GM10266 (cell line): ENCODE measurements at regions not wholly inside any gene's neighbourhood (a gene's known extent, or its start where the extent isn't known, plus 50 kb on each side); places are given as distances from the start of the nearest gene placed in this dataset.
"Not testable (repeated sequence)": the region's sequence is repeated elsewhere in the genome, so short reads cannot be mapped to it uniquely, and the experiment has no call there.

Experiments
- DNase-seq: peaks from one replicate; pipeline ENCODE4 v3.0.0; 2012; ENCODE audit errors: extremely low spot score
- TF ChIP-seq, protein P1 (sequence below): IDR thresholded peaks from 2 replicates; pipeline ENCODE4 v1.5.1; 2012; ENCODE audit warnings: mild to moderate bottlenecking, low read depth; ENCODE audit not compliant: control insufficient read depth, insufficient read depth; ENCODE audit errors: missing control alignments

DNA sequence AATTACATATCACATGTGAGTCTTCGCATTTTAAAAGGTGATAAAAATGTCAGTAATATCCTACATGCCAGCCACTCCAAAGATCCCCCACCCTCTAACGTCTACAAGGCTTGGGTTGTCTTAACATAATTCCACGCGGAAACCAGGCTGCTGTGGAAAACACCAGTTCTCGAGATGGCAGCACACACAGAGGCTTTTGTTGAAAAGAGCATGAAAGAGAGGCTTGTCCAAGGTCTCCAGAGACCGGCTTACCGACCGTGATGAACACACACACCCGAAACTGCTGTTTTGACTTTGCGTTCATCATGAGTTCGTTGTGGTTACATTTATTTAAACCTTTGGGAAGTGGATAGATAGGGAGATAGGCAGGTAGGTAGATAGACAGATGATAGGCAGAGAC, 87.9 kb downstream of the CRLF2 start:
- no peak for DNase-seq

DNA sequence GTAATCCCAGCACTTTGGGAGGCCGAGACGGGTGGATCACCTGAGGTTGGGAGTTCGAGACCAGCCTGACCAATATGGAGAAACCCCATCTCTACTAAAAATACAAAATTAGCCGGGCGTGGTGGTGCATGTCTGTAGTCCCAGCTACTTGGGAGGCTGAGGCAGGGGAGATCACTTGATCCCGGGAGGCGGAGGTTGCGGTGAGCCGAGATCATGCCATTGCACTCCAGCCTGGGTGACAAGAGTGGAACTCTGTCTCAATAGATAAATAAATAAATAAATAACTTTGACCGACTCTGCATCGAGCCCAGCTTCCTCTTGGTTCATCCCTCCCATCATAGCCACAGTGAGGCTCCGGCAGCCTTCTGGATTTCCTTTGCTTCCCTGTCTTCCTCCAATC, 89.6 kb downstream of the CRLF2 start:
- not testable (repeated sequence) for DNase-seq

More for the DNA sequence above, 87.9 kb downstream of the CRLF2 start:
- TF ChIP-seq, protein P1, sequence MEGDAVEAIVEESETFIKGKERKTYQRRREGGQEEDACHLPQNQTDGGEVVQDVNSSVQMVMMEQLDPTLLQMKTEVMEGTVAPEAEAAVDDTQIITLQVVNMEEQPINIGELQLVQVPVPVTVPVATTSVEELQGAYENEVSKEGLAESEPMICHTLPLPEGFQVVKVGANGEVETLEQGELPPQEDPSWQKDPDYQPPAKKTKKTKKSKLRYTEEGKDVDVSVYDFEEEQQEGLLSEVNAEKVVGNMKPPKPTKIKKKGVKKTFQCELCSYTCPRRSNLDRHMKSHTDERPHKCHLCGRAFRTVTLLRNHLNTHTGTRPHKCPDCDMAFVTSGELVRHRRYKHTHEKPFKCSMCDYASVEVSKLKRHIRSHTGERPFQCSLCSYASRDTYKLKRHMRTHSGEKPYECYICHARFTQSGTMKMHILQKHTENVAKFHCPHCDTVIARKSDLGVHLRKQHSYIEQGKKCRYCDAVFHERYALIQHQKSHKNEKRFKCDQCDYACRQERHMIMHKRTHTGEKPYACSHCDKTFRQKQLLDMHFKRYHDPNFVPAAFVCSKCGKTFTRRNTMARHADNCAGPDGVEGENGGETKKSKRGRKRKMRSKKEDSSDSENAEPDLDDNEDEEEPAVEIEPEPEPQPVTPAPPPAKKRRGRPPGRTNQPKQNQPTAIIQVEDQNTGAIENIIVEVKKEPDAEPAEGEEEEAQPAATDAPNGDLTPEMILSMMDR: no peak

DNA sequence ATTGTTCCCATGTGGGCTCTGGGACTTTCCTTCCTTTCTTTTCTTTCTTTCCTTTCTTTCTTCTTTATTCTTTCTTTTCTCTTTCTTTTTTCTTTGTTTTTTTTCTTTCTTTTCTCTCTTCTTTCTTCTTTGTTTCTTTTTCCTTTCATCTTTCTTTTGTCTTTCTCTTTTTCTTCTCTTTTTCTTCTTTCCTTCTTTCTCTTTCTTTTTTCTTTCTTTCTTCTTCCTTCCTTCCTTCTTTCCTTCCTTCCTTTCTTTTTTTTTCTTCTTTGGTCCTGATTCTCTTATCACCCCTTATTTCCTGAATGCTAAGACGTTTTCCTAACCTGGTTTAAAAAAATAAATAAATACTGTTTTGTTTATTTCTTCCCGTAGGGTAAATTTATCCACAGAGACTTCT, 93.2 kb downstream of the CRLF2 start:
- no peak for DNase-seq
- TF ChIP-seq, protein P1: no peak

DNA sequence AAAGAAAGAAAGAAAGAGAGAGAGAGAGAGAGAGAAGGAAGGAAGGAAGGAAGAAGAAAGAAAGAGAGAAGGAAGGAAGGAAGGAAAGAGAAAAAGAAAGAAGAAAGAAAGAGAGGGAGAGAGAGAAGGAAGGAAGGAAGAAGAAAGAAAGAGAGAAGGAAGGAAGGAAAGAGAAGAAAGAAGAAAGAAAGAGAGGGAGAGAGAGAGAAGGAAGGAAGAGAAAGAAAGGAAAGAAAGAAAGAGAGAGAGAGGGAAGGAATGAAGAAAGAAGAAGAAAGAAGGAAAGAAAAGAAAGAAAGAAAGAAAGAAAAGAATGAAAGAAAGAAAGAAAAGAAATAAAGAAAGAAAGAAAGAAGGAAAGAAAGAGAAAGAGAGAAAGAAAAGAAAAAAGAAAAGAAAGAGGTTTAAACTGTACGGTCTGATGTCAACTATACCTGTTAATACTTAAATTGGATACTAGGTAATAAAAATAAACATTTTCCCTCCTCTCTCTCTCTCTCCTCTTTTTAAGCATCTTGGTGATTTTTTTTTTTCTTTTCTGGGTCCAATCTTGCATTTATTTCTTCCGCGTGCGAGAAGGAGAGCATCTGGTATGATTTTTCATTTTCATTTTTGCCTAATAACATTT, 93.8 kb downstream of the CRLF2 start:
- no peak for DNase-seq
- TF ChIP-seq, protein P1: no peak

DNA sequence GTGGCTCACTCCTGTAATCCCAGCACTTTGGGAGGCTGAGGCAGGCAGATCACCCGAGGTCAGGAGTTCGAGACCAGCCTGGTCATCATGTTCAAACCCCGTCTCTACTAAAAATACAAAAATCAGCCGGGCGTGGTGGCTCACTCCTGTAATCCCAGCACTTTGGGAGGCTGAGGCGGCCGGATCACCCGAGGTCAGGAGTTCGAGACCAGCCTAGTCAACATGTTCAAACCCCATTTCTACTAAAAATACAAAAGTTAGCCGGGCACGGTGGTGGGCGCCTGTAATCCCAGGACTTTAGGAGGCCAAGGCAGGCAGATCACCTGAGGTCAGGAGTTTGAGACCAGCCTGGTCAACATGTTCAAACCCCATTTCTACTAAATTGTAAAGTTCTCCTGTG, 97.0 kb downstream of the CRLF2 start:
- not testable (repeated sequence) for DNase-seq

DNA sequence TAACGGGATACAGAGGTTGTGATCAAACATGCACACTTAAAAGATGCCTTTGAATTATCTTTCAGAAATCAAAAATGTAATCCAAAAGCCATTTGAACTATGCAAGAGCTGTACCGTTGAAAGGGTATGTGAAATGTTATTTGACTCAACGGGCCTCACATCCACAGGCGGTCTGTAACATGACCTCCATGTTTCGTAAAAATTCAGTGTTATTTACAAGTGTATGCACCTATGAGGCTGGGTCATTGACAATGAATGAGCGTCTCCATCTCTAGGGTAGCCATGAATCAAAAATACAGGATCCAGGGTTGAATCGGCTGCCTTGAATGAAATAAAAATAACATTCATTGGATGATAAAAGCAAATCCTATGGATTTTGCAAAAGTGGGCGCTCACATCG, 100.1 kb downstream of the CRLF2 start:
- DNase-seq: no peak

DNA sequence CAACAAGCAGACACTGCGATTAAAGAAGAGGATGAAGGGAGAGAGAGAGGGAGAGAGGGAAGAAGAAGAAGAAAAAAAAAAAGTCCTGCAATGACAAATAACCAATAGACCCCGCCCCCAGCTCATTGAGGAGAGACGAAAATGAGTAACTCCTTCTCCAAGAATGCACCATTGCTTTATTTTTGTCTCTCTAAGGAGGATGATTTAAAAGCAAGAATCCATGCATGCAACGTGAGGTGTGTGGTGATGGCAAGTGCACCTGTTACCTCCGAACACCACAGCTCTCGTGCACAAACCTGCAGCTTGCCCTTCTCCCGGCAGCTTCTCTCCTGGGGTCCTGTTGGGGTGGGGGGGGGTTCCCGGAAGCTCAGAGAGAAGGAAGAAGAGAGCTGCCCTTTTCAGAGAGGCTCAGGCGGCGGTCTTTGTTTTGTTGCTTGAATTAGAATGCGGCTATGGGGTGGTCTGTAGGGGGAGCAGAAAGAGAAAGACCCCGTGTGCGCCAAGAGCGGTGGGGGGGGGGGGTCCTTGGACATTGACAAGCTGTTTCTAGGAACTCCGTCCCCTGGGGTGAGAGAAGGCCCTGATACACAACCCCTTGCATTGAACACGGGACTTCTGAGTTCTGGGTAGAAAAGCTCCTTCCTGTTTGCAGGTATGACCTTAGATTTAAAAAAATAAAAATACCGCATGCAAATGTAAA, 100.7 kb downstream of the CRLF2 start:
- no peak for DNase-seq

More for the DNA sequence above, 100.1 kb downstream of the CRLF2 start:
- TF ChIP-seq, protein P1: no peak

DNA sequence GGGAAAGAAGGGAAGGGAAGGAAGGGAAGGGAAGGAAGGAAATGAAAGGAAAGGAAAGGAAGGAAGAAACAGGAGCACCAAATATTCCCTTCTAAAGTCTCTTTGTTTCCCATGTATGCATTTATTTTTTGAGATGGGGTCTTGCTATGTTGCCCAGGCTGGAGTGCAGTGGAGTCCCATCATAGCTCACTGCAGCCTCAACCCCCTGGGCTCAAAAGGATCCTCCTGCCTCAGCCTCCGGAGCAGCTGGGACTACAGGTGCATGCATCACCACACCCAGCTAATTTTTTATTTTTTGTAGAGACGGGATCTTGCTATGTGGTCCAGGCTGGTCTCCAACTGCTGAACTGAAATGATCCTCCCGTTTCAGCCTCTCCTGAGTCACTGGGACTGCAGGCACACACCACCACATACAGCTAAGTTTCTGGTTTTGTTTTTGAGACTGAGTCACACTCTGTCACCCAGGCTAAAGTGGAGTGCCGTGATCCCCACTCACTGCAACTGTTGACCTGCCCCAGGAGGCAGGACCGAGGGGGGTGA, 102.8 kb downstream of the CRLF2 start:
- TF ChIP-seq, protein P1: no peak
- DNase-seq: no peak

More for the DNA sequence above, 100.7 kb downstream of the CRLF2 start:
- TF ChIP-seq, protein P1: no peak
